Lower leg skin (tissue), 4 donors: ENCODE measurements at regions not wholly inside any gene's neighbourhood (a gene's known extent, or its start where the extent isn't known, plus 50 kb on each side); places are given as distances from the start of the nearest gene placed in this dataset.

Experiments used
- DNase-seq, 2 donors: peaks; one replicate each; pipeline ENCODE4 v3.0.0-alpha.2; 2019; ENCODE audit warnings: low spot score in 2 of 2
- H3K4me3 ChIP-seq: fragments of 200-600 bp; sonication (generic); 2 replicates; pipeline ENCODE4 v1.5.1; 2017; ENCODE audit warnings: mild to moderate bottlenecking, low read depth; ENCODE audit not compliant: poor library complexity, severe bottlenecking
- POLR2A ChIP-seq, 2 donors: fragments of 450-650 bp; IDR thresholded peaks; one replicate each; pipeline ENCODE4 v1.6.1; 2016 to 2017; ENCODE audit warnings: antibody characterized with exemption in 2 of 2, mild to moderate bottlenecking in 1 of 2, moderate library complexity in 1 of 2
- WGBS, 2 donors: methylation state at CpG; one replicate each; pipeline ENCODE4 v1.1.5; 2018; 5-methylcytosine and 5-hydroxymethylcytosine counted together
- intact Hi-C: fragments of 100-400 bp; cut with DNase I; formaldehyde crosslinking; loops from one replicate; pipeline ENCODE4 v1.15.0; 2023; ENCODE audit warnings: low total_unique reads
- TF ChIP-seq, protein P1 (sequence below), 3 donors: fragments of 450-650 bp; IDR thresholded peaks; one replicate each; pipeline ENCODE4 v1.5.1; 2016; ENCODE audit warnings: antibody characterized with exemption in 3 of 3, mild to moderate bottlenecking in 3 of 3, moderate library complexity in 2 of 3

DNA sequence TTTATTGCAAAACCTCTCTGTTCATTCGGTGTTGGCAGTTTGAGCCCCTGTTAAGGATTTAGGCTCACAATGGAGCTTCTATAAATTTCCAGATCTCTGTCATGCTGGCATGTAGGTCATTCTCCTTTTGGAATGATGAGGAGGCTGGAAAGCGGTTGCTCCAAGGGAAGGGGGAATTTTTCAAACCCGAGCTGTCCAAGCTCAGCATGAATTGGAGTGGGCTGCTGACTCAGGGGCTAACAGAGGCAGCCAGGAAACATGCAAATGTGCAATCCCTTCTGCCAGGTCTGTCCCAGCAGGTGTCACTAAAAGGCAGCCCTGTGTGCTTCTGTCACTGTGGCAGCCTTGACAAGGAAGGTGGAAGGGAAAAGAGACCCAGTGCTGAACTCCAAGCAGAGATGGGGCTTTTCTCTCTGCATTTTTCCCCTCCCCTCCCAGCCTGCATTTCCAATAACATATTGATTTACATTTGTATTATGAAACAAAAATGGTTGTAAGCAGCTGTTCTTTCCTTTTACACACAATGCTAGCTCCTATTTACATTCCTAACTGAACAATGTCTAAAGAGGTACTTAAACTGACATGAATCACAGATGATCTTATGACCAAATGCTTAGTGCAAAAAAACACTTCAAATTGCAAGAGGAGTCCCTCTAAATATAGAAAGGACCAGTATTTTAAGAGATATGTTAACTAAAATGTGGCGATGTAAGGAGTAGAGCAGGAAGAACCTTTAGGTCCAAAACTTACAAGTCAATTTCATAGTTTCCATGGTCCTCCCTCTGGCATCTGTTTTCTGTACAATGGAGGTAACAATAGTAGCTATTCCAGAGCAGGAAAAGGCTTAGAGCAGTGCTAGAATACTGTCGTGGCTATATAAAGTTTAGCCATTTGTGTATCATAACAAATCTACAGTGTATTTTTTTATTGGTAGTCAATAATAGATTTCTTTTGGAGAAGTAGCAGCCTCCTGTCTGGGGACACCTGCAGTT, 84.5 kb upstream of the ATP10A start:
- WGBS, 2 donors = 32 to 37% methylated on average over 5 of the region's 5 CpGs
- TF ChIP-seq, protein P1, sequence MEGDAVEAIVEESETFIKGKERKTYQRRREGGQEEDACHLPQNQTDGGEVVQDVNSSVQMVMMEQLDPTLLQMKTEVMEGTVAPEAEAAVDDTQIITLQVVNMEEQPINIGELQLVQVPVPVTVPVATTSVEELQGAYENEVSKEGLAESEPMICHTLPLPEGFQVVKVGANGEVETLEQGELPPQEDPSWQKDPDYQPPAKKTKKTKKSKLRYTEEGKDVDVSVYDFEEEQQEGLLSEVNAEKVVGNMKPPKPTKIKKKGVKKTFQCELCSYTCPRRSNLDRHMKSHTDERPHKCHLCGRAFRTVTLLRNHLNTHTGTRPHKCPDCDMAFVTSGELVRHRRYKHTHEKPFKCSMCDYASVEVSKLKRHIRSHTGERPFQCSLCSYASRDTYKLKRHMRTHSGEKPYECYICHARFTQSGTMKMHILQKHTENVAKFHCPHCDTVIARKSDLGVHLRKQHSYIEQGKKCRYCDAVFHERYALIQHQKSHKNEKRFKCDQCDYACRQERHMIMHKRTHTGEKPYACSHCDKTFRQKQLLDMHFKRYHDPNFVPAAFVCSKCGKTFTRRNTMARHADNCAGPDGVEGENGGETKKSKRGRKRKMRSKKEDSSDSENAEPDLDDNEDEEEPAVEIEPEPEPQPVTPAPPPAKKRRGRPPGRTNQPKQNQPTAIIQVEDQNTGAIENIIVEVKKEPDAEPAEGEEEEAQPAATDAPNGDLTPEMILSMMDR (IDR thresholded peaks at IDR 0.05) = no peak
- no peak for TF ChIP-seq POLR2A (IDR thresholded peaks at IDR 0.05)
- no peak for DNase-seq
- no peak overlapping the region for H3K4me3 ChIP-seq
- intact Hi-C loops = no loop called here

DNA sequence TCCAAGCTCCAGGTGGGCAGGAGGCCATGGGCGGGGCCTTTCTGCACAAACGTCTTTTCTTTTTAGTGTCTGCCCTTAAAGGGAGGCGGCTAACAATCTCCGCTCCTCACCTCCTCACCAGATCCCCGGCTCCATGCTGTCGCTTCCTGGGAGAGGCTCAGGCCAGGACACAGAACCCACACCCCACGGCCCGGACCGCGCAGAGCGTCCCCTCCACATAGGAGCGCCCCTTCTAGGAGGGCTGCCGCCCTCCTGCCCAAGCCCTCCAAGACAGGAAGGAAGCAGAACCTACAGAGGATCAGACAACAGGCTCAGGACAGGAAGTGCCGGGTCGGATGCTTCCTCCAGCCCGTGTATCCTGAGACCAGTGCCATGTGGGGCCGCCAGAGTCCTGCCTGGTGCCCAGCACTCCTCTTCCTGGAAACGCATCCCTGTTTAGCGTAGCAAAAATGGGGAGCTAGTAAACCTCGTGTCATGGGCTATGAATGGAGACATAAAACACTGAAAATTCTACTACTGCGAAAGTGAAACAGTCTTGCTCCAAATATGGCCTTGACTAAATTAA, 83.2 kb upstream of the ATP10A start:
- DNase-seq = no peak
- no peak overlapping the region for H3K4me3 ChIP-seq
- intact Hi-C loops = no loop called here
- TF ChIP-seq POLR2A (IDR thresholded peaks at IDR 0.05) = no peak
- TF ChIP-seq, protein P1 (IDR thresholded peaks at IDR 0.05) = no peak
- 68 to 71% methylated on average over 21 of the region's 21 CpGs for WGBS, 2 donors

DNA sequence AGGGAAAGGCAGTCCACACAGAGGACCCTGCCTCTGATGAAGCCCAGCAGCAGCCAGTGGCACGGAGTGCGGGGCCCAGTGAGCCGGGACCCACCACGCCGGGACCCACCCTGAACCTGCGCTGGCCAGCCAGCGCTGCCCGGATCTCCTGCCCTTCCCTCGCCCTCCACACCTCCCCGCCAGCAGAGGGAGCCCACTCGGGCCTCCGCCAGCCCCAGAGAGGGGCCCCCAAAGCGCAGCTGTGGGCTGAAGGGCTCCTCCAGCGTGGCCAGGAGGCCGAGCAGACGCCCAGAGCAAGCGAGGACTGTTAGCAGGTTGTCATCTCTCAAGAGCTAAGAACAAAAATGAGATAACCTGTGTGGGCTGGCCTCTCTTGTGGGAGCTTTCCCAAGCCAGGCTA, 81.3 kb upstream of the ATP10A start:
- intact Hi-C loops = no loop called here
- WGBS, 2 donors = 92 to 96% methylated on average over 13 to 17 of the region's 17 CpGs
- H3K4me3 ChIP-seq = no peak overlapping the region
- TF ChIP-seq, protein P1 (IDR thresholded peaks at IDR 0.05) = no peak
- TF ChIP-seq POLR2A (IDR thresholded peaks at IDR 0.05) = no peak
- DNase-seq = no peak

DNA sequence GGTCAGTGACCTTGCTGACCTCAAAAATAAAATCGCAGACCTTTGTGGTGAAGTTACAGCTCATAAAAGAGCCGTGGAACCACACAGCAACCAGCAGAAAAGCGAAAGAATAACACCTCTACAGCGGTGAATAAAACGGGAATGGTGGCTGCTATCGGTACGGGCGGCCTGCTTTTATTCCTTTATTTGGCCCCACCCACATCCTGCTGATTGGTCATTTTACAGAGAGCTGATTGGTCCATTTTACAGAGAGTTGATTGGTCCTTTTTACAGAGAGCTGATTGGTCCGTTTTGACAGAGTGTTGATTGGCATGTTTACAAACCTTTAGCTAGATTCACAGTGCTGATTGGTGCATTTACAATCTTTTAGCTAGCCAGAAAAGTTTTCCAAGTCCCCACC, 80.7 kb upstream of the ATP10A start:
- intact Hi-C loops = no loop called here
- no peak overlapping the region for H3K4me3 ChIP-seq
- TF ChIP-seq, protein P1 (IDR thresholded peaks at IDR 0.05) = no peak
- TF ChIP-seq POLR2A (IDR thresholded peaks at IDR 0.05) = no peak
- WGBS, 2 donors = 88 to 91% methylated on average over 9 of the region's 9 CpGs
- no peak for DNase-seq

DNA sequence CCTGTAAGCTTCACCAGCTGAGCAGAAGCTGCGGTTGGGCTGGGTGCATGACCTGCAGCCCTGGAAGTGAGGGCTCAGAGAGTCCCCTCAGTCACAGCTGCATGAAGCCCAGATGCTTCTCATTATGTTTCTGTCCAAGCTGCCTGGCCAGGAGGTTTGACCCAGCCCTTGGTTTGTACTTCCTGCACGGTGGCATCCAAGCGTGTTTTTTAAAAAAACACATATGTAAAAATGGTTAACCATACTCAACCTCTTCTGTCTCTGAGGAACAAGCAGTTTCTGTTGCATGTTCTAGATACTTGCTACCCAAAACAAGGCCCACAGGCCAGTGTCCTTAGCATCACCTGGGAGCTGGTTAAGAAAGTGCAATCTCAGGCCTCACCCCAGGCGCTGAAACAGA, 76.0 kb upstream of the ATP10A start:
- no peak for TF ChIP-seq POLR2A (IDR thresholded peaks at IDR 0.05)
- no peak overlapping the region for H3K4me3 ChIP-seq
- intact Hi-C loops = loop anchor here (10.0 kb wide), 1 partner anchor 434 kb away; no protein-coding TSS in a partner anchor
- no peak for DNase-seq
- 59 to 76% methylated on average over 3 to 4 of the region's 4 CpGs for WGBS, 2 donors

DNA sequence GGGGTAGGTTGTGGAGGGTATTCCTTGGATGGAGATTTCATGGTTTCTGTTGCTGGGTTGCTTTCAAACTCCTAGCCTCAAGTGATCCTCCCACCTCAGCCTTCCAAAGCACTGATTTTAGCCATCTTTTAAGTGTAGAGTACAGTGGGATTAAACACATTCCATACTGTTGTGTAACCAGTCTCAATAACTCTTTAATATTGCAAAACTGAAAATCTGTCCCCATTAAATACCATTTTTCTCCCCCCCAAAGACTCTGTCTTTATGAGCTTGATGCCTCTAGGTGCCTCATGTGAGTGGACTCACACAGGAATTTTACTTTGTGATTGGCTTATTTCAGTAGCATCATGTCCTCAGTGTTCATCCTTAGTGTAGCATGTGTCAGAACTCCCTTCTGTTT, 74.7 kb upstream of the ATP10A start:
- TF ChIP-seq, protein P1 (IDR thresholded peaks at IDR 0.05) = no peak
- TF ChIP-seq POLR2A (IDR thresholded peaks at IDR 0.05) = no peak
- no peak for DNase-seq
- intact Hi-C loops = loop anchor here (10.0 kb wide), 1 partner anchor 433 kb away; no protein-coding TSS in a partner anchor
- no peak overlapping the region for H3K4me3 ChIP-seq
